GM21529 (cell line): ENCODE measurements at regions not wholly inside any gene's neighbourhood (a gene's known extent, or its start where the extent isn't known, plus 50 kb on each side); places are given as distances from the start of the nearest gene placed in this dataset.
"Not testable (repeated sequence)": the region's sequence is repeated elsewhere in the genome, so short reads cannot be mapped to it uniquely, and the experiment has no call there.

Source experiments
- ATAC-seq: cut with Tn5 transposase; IDR thresholded peaks from one replicate; pipeline ENCODE4 v1.9.1; 2021; ENCODE audit not compliant: unreplicated experiment

GRCh38 chr5:12793373-12793772 lies 889.1 kb upstream of the CTNND2 start:
- no peak for ATAC-seq

DNA sequence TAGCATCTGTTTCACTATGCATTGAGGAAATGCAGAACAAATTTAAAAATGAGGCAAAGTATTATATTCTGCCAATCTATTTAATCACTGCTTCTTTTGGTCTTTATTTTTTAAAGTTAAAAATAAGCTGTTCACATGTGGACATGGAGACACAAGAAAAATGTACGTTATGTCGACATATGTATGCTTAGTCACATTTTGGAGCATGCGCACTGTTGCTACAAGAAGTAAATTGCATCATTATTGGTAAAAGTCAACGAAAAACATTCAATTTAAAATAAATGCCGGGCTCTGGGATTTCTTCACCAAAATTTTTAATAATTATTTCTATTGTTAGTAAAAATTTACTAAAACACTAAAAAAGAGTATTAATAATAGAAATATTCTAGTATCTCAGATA lies 876.3 kb upstream of the CTNND2 start:
- ATAC-seq: no peak

- ATAC-seq: no peak
Observed at GRCh38 chr5:12777342-12777741, 873.1 kb upstream of the CTNND2 start.

- no peak for ATAC-seq
Observed at GRCh38 chr5:12772276-12772675, 868.0 kb upstream of the CTNND2 start.

- ATAC-seq: no peak
Observed at GRCh38 chr5:12759377-12759776, 855.1 kb upstream of the CTNND2 start.

GRCh38 chr5:12757035-12757434 lies 852.8 kb upstream of the CTNND2 start:
- no peak for ATAC-seq

- ATAC-seq: no peak
Observed at GRCh38 chr5:12745537-12745936, 841.3 kb upstream of the CTNND2 start.

DNA sequence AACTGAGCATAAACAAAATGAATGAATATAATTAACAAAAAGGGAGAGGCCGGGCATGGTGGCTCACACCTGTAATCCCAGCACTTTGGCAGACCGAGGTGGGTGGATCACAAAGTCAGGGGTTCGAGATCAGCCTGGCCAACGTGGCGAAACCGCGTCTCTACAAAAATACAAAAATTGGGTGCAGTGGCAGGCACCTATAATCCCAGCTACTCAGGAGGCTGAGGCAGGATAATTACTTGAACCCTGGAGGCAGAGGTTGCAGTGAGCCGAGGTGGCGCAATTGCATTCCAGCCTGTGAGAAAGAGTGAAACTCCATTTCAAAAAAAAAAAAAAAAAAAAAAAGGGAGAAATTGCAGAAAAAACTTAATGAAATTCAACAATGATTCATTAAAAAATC lies 839.3 kb upstream of the CTNND2 start:
- no peak for ATAC-seq

DNA sequence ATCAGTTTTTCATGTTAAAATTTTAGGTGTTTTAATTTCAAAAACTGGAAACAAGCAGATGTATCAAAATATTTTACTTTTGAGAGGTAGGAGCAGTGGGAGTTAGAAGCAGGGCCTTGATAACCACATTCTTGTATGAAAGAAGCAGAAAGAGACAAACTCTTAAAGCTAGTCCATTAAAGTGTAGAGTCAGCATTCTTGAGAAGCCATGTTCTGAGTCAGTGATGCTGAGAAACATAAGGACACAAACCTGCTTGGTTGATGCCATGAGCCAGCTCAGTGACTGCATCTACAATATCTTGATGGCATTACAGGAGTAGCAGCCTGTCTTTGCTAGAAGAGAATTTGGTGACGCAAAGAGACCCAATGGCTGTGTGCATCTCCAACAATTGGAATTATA lies 826.1 kb upstream of the CTNND2 start:
- ATAC-seq: no peak

DNA sequence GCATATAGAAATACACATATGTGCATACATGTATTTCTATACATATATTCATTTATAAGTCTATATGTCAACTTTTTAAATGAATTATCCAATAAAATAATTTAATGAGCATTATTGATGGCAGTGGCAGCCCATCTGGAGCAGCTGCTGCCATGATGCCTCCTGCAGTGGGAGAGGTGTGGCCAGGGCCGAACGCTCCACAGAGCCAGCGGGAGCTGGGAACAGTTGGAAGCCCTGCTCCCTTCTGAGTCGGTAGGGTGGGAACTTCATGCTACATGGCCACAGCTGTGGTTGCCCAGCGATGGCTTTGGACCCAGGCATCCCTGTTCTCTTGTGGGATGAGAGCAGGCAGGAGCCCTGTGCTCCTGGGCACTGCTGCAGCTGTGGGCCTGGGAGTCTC lies 812.4 kb upstream of the CTNND2 start:
- ATAC-seq: no peak

DNA sequence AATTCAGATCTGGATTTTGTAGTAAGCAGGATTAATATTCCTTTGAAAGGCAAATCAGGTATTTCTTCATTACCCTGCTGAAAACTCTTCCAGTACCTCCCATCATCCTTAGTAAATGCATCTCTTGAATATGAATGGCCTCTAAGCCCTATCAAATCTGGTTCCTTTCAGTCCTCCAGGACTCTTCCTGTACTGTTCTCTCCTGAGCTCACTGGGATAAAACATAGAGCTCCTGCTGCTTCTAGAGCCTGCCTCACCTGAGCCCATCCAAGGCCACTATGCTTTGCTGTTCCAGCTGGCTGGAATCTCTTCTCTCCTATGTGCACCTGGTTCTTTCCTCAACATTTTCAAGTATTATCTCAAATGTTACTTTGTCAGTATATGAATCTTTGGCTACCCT lies 803.3 kb upstream of the CTNND2 start:
- no peak for ATAC-seq

DNA sequence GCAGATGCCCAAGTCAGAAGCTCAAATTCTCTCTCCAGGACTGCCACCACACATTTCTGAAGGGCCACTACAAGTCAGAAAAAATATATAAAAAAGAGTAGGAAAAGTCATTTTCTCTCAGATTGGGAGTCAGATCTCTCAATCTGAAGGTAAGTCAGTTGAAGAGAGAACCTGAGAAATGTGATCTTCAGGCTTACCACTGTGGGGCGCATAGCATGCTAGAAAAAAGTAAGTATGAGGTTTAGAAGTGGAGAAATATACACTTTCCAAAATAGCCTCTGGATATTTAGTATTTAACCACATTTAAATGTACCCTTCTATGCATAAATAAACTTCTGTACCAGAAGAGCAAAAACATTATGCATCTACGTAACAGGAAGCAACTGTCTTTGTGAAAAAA lies 800.7 kb upstream of the CTNND2 start:
- no peak for ATAC-seq

- ATAC-seq: no peak
Observed at GRCh38 chr5:12703254-12703653, 799.0 kb upstream of the CTNND2 start.

DNA sequence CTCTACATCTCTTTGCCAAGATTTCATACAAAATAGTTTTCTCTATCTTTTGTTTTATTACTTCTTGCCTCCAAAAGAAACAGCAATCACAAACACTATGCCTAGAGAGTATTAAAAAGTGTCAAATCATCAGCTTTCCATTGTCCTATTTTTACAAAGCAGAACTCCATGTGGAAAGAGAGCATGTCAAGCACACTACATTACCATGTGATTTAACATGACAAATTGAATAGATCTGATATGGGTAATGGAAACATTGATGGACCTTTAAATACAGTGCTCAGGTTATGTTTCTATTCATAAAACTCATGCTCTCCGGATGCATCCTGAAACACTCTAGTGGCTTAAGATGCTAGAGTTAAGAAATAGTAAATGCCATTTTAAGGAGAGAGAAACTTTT lies 791.4 kb upstream of the CTNND2 start:
- ATAC-seq: no peak

- no peak for ATAC-seq
Observed at GRCh38 chr5:12691330-12691729, 787.1 kb upstream of the CTNND2 start.

DNA sequence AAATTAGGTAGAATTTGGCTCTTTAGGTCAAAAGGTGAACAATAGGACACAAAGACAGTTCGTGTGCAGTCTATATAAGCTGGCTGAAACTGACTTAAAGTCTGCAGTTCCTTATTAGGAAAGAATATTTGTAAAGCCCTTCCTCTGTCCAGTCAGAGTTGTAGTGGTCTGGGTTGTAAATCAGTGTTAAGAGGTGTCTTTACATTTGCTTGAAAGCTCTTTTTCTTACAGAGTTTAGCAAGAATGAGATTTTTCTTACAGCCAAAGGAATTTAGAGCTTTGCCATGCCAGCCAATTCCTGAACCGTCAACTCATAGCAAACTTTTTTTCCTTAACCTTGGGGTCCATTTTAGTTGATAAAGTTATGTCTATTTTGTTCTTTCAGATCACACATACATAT lies 786.1 kb upstream of the CTNND2 start:
- ATAC-seq: no peak

GRCh38 chr5:12683249-12683648 lies 779.0 kb upstream of the CTNND2 start:
- ATAC-seq: no peak

DNA sequence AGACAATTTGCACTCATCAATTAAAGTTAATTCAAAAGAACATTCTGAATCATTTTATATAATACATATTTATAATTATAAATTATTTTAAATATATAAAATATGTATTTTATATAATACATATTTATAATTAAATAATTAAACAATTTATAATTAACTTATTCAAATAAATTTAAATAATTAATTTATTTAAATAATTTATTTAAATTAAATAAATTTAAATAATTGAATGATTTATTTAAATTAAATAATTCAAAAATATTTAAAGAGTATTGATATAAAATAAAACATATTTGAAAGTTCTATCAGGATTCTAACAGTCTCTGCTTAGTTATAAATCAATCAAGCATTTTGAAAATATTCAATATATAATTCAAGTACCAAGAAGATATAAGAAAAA lies 775.5 kb upstream of the CTNND2 start:
- no peak for ATAC-seq

DNA sequence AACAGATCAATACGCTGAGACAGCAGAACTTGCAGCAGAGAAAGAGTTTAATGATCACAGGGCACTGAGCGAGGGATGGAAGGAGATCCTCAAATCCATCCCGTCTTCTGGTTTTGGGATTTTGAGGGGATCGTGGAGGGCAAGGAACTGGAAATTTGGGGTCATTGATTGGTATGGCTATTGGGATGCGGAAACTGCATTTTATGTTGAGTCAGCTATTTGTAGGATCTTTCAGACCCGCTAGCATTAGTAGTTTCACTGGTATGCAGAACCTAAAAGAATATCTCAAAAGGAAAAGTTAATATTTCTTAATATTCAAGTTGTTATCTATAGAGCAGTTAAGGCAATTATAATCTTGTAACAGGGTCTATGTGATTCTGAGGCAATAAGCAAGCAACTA lies 771.7 kb upstream of the CTNND2 start:
- no peak for ATAC-seq

DNA sequence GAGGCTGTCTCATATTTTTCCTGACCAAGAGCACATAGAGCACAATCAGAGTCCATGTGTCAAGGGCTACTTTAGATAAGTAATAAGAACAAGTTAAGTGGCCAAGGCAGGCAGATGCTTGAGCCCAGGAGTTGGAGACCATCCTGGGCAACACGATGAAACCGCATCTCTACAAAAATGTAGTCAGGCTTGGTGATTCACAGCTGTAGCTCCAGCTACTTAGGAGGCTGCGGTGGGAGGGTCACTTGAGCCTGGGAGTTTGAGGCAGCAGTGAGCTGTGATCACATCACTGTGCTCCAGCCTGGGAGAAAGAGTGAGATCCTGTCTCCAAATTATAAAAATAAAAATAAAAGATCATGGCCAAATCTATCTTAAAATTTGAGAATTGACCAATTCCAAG lies 767.9 kb upstream of the CTNND2 start:
- ATAC-seq: no peak

DNA sequence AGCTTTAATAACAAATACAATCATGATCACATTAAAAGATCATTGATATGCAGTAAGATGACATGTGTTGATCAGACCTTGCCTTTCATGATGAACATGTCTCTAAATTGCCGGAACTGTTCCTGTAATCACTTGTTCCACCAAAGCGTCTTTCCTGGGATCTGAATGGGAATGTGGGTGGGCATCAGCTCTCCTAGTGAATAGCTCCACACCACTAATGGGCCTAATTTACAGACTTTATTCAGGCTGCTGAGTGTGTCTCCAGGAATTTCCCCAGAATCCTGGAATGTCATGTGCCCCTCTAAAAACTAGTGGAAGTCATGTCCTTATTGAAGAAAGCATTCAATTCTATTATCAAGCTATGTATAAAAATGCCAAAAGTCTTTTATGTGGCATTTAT lies 765.1 kb upstream of the CTNND2 start:
- no peak for ATAC-seq

- no peak for ATAC-seq
Observed at GRCh38 chr5:12668564-12668963, 764.3 kb upstream of the CTNND2 start.

DNA sequence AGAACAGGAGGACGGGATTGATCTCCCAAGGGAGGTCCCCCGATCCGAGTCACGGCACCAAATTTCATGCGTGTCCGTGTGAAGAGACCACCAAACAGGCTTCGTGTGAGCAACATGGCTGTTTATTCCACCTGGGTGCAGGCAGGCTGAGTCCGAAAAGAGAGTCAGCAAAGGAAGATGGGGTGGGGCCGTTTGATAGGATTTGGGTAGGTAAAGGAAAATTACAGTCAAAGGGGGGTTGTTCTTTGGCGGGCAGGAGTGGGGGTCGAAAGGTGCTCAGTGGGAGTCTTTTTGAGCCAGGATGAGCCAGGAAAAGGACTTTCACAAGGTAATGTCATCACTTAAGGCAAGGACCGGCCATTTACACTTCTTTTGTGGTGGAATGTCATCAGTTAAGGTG lies 763.6 kb upstream of the CTNND2 start:
- ATAC-seq: not testable (repeated sequence)

GRCh38 chr5:12665772-12666171 lies 761.5 kb upstream of the CTNND2 start:
- ATAC-seq: not testable (repeated sequence)
